ENCODE measurements at regions not wholly inside any gene's neighbourhood (a gene's known extent, or its start where the extent isn't known, plus 50 kb on each side); places are given as distances from the start of the nearest gene placed in this dataset.
"Not testable (repeated sequence)": the region's sequence is repeated elsewhere in the genome, so short reads cannot be mapped to it uniquely, and the experiment has no call there.

DNA sequence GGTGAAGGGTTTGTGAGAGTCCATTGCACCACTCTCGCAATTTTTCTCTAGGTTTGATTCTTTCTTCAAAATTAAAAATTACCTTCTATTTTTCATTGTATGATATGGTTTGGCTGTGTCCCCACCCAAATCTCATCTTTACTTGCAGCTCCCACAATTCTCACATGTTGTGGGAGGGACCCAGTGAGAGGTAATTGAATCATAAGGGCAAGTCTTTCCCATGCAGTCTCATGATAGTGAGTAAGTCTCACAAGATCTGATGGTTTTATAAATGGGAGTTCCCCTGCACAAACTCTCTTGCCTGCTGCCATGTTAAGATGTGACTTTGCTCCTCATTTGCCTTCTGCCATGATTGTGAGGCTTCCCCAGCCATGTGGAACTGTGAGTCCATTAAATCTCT lies 711.2 kb upstream of the AUTS2 start:
- not testable (repeated sequence) for DNase-seq

DNA sequence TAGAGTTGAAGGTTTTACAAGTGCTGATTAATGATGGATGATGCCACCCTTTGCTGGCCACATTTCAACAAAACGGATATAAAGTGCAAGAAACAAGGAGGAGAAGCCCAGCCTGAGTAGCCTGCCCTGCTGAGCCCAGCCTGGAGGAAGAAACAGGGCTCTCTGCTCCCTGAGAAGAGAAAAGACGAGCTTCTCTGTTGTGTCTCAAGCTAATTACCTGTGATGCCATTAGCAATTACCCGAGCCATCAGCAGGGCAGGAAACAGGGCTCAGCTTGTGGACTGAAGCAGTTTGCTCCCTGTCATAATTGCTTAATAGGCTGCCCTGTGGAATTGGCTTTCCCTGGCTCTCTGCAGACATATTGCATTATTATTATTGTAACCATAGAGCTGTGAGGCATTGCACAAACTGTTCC lies 709.3 kb upstream of the AUTS2 start:
- no peak for DNase-seq

DNA sequence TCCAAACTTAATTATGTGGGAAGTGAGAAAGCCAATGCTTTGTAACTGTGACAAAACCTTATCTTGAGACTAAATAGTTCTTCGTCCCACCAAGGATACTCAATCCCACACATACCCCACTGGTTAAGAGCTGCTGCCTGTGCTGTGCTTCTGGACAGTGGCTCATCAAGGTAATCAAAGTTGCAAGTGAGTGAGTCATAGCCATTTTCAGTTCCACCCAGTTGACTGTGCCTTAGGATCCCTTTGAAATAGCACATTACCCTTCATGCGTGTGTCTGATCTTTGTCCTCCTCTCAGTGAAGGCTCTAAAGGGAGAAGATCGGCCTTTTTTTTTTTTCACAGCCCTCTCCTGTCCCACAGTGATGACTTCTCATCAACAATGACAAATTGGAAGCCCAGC lies 706.0 kb upstream of the AUTS2 start:
- DNase-seq, result no peak

DNA sequence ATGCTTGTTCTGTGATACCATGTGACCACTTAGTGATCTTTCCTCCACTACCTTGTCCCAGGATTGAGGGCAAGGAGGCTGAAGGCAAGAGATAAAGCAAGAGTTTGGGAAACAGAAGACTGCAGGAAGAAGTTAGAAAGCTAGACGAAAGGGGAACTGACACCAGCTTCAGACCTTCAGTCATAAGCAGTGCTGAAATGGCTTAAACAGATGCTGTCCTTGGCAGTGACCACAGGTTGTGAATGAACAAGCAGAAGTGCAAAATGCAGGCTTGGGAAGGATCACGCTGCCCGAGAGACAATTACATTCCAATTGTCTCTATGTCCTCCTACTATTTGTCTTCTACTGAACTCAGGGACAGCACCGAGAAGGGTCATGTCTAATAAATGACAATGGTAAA lies 704.9 kb upstream of the AUTS2 start:
- DNase-seq, result no peak

DNA sequence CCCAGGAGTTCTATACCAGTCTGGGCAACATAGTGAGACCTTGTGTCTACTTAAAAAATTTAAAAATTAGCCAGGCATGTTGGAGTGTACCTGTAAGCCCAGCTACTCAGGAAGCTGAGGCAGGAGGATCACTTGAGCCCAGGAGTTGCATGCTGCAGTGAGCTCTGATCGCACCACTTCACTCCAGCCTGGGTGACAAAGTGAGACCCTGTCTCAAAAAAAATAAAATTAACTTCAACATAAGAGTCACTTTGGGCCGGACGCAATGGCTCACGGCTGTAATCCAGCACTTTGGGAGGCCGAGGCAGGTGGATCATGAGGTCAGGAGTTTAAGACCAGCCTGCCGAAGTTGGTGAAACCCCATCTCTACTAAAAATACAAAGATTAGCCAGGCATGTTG lies 699.1 kb upstream of the AUTS2 start:
- not testable (repeated sequence) for DNase-seq

DNA sequence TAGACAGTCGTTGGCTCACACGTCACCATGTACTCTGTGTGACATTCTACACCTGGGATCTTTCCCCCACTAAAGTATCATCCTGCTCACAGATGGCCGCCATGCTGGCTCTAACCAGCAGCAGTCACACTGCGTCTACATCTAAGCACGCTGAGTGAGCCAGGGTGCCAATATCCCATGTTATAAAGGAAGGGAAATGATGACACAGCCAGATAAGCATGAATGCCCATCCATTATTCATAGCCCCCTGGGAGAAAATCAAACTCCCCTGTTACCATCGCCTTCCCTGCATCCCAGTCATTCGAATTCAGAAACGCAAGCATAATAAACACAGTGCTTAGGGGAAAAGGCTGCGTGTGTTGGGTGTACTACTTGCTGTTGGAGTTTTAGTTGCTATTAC lies 698.2 kb upstream of the AUTS2 start:
- DNase-seq, result no peak

DNA sequence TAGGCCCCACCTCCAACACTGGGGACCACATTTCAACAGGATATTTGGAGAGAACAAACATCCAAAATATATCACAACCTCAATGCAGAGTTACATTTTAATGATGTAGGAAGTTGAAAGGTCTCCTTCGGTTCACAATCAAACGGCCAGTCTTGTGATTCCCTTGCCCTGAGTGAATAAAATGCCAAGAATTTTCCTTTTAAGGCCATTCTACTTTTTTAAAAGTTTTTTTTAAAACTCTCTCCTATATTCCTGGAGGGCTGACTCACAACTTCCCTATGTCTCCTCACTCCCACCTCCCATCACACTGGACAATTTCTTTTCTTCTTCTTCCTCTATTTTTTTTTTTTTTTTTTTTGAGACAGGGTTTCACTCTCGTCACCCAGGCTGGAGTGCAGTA lies 693.6 kb upstream of the AUTS2 start:
- DNase-seq, result no peak

DNA sequence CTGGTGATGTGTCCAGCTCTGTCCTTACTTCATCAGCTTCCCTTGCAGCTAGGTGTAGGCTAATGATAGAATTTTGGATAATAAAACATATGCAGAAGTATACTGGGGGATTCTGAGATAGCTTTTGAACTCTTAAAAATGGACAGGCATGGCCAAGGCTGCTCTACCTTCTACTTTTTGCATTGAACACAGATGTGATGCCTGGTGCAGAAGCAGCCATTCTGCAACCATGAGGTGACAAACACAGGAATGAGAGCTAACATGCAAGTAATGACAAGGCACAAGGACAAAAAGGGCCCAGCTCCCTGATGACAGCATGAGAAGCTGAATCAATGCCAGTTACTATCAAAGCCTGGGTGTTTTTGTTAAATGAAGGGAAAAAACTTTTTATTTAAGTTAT lies 686.5 kb upstream of the AUTS2 start:
- DNase-seq, result no peak

DNA sequence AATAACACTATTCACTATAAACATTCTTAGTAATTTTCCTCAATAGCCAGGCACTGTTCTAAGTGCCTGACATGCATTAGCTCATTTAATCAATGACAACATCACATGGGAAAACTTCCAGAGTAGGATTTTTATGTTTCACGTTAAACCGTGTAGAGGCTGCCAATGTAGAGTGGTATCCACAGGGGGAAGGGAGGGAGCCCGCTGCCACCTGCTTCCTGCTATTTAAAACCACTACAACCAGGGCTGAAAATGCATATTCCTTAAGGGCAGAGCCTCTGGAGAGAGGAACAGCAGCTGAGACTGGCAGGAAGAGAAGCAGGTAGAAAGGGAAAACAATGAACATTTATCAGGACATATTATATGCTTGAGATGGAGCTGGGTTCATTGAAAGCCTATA lies 684.3 kb upstream of the AUTS2 start:
- no peak for DNase-seq

DNA sequence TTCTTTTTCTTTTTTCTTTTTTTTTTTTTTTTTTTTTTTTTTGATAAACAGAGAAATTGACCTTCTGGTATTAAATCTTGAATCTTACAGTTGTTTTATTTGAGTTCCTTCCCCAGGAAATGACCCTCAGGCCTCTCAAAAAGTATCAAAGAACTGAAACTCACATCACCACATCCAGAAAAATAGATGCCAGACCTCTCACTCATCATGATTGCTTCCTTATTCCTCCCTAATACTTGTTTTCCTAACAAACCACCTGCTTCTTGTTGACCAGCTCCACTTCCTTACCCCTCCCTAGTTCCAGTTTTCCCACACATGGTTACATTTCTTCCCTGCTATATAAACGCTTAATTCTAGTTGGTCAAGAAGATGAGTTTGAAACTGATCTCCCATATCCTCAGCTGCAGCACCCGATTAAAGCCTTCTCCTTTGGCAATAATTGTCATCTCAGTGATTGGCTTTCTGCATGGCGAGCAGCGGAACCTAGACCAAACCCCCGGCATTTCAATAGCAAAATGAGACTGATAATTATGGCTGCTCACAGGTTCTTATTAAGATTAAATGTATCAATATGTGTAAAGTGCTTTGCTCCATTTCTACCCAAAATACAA lies 681.1 kb upstream of the AUTS2 start:
- no peak for DNase-seq

DNA sequence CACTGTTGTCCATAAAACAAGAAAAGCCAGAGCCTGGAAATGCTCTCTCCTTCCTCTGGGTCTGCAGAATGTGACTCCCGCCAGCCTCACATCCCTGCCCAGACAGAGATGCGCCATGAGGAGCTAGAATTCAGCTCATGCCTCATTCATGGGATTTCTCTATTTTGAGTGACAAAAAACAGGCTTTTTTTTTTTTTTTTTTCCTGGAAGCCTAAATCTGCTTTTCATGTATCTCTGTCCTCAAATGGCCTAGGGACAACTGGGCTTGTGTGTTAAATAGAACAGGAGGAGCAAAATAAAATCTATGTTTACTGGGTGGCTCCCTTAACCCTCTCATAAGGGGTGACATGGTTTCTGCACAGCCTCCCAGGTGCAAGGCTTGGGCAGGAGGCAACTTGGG lies 679.7 kb upstream of the AUTS2 start:
- DNase-seq, result no peak

DNA sequence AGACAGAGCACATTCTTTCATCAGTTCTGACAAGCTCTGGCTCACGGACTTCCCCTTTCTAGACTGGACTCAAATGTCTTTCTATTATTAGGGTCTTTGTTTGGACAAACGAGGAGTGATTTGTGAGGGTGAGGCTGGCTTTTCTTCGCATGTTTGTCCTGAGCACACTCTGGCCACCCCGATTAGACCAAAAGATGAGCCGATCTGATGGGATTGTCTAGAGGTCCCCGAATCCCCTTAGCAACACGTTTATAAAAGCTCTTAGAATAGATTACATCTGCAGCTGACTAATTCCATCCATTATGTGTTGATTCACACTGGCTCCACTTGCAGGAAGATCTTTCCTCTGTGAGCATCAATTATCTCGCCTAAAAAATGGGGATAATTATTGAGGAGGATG lies 675.4 kb upstream of the AUTS2 start:
- no peak for DNase-seq

DNA sequence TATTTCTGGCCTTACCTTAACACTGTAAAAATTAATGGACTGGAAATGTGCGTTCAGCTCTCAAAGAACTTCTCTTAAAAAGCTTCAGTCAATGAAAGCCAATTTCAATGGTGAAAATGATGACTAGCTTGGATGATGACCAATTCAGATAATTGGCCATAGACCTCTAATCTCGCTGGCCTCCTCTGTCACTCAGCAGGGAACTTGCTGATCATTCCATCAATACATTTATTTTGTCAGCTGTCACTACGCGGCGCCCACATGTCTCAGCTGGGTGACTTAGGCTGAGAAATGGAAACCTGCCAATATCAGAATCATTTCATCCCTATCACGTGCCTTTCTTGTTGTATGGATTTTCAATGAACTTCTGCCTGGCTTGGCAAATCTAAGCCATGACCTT lies 673.0 kb upstream of the AUTS2 start:
- no peak for DNase-seq

DNA sequence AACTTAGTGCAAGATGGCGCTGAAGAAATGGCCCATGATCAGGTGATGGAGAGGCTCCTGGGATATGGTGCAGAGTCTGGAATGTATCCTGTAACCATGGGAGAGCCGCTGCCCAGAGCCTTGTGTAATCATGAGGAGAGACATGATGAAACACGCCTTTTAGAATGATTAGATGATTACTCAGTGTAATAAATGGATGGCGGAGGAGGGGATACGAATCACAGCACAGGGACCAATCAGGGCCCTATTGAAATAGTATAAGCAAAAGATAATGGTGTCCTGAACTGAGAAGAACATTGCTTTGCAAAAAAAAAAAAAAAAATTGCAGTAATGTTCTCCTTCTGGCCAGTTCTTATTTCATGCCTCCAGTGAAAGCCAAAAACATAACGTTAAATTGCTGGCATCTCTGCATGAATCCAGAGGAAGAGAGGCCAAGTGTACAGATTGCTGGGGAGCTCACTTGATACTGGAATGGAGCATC lies 668.5 kb upstream of the AUTS2 start:
- no peak for DNase-seq

DNA sequence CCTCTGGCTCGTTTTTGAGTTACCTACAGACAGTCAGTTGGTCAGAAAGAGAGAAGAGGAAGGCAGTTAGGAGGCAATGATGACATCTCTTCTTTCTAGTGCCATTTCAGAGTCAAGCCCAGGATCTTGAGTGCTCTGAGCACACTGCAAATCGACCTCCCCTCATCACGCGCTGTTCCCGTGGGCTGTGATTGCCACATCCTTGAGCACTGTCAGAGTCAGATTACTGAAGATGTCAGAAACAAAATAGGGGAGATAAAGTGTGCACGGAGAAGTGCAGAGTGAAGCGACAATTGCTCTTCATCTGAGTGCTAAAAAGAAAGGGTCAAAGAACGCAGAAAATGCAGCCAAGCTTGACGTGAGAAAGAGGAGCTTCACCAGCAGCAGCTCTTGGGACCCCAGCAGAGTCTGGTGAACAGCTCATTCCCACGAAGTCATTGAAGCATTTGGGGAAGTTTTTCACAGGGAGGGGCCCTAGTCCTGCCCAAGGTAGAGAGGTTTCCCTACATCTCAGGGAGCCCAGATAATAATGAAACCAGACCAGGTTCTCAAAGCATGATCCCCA lies 661.7 kb upstream of the AUTS2 start:
- no peak for DNase-seq

DNA sequence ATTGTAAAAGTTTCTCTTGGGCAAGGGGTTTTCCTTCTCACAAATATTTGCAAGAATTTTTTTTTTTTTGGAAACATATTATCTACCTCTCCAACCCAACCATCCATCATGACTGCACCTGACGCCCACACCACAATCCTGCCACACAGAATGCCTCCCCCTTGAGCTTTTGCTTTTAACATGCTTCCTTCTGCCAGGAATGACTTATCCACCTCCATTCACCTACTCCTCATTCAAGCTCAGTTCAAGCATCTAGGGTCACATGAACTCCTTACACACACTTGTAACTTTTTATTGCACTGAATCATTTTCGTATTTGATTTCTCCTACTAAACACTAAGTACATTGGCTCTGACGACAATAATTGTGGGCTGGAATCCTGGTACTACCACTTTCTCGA lies 660.1 kb upstream of the AUTS2 start:
- DNase-seq, result no peak

DNA sequence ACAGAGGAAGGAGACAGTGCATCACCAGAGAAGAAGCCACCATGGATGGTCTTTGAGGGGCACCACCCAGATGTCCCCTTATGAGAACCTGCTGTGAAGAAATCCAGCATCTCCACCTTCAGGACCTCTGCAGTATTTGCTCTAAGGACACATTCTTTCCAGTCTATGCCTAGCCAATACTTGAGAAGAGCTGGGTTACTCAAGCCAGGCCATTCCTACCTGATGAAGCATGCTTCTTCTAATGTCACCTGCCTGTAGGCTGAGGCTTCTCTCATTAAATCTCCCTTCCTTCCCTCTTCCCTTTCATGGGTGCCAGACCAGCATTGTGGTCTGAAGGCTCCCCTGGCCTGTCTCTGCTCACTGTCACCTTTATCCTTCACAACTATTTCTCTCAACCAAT lies 654.5 kb upstream of the AUTS2 start:
- DNase-seq, result no peak

DNA sequence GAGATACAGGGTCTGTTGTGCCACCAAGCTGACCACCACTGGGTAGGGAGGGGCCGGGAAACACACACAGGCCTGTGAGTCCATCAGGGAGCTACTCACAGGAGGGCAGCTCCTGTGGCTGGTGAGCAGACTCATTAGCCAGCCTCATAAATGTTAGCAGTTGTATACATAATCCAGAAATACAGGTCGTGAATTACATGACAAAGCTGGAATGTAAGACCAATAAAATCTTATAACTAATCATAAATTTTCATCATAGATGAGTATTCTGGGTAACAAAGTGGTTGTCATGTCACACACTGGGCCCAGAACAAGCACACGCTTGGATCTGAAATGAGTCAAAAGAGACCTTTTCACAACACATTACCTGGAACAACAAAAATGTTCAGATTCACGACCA lies 642.6 kb upstream of the AUTS2 start:
- no peak for DNase-seq

DNA sequence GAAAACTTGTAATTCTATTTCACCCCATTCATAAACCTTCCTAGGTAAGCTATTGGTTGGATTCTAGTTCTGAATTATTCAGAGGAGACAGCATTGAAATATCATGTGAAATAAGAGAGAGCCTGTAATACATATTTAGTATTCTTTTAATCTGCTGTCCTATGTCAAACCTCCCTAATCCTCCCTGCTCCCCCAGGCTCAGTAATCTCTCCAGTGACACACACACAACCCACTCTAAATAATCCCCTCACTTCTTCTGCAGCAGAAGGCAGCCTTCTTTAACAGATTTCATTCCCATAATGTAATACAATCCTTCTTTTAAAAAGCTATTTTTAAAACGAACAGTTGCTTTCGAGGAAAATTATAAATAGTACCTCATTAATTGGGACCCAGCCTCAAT lies 639.7 kb upstream of the AUTS2 start:
- no peak for DNase-seq

DNA sequence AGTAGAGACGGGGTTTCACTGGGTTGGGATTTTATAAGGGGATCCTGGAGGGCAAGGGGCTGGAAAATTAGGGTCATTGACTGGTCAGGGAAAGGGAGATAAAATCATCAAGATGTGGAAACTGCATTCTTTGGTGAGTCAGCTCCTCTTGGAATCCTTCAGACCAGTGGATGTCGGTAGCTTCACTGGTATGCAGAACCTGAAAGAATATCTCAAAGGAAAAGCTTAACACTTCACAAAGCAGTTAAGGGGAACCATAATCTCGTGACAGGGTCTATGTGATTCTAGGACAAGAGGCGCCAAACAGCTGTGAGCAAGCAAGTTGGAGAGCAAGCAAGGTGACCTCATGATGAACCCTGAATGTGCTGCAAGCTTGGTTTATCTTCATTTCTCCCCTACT lies 634.7 kb upstream of the AUTS2 start:
- DNase-seq, result no peak

DNA sequence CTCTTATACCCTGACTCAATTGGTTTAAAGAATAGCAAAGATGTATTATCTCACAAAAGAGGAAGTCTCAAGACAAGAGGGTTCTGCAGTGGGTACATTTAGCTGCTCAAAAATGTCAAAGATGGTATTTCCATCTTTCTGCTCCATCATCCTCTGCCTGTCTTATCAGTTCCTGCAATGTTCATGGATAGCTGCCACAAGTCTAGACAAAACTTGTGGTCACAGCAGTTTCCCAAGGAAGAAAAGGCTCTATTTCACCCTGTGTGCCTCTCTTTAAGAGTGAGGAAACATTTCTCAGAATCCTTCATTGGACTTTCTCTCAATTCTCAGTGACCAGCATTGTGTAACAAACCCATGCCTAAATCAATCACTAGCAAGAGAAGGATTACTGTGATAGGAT lies 634.2 kb upstream of the AUTS2 start:
- DNase-seq, result no peak

DNA sequence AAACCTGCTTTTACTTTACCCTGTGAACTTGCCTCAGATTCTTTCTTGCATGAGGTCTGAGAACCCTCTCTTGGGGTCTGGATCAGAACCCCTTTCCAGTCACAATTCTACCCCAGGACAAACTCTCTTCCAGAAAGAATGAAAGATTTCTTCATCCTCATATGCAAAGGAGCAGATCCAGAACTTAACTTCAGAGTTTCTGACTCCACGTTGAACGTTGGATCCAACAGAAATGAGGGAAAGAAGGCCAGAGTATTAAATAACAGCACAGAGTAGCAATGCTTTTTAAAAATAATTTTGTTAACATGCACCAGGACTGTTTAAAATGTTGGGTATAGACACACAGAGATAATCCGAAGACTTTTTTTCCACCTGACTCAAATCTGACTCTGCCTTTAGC lies 632.9 kb upstream of the AUTS2 start:
- no peak for DNase-seq

DNA sequence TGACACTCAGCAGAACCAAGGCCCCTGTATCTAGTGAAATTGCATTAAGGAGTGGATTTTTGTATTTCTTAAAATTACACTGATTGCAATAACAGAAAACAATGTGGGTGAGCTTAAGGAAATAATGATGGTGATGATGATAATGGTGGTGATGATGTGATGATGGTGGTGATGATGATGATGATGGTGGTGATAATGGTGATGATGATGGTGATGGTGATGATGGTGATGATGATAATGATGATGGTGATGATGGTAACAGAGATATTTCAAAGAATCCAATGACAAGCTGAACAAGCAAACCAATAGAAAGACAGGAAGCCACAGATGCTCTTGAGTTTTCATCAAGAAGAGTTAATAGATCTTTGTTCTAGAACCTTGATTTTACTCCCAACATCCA lies 630.7 kb upstream of the AUTS2 start:
- no peak for DNase-seq

DNA sequence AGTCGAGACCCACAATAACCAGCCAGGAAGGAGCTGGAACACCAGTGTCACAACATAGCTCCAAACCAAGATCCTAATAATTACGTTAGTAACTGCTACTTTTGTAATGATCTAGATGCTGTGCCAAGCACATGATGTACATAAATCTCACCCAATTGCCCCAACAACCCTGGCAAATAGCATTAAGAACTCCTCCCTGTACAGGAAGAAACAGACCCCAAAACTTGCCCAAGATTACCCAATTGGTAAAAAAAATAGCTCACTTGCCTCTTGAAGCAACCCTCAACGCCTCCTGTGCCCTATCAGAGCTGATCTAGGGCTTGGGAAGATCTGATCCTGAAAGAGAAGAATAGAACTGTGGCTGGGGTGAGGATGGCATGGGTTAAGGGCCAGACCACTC lies 628.7 kb upstream of the AUTS2 start:
- no peak for DNase-seq

DNA sequence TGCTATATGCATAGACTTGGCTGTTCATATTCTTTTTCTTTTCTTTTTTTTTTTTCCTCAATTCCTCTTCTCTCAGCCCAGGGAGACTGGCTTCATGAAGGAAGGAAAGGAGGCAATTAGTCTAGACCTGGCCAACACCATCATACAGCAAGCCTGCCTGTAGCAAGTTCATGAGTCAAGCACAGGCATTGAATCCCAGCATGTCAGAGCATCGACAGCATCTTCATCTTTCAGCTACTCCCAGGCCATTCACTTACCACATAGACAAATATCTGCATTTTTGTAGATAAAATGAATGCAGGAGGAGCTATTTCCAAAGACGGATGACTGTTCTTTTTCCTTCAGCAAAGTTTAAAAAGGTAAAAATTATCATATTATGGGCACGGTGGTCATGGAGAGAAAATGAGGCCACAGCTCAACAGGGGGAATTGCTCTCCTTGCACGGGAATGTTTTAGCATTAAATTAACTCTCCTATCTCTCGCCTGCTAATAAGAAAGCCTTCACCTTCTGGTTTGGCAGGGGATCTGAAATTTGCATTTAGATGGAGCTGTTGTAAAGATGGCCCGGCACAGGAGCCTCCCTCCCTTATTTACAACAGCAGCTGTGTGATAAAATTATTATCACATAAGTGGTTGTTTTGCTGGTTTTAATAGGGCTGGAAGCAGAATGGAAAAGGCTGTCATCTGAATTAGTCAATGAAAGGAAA lies 626.5 kb upstream of the AUTS2 start:
- no peak for DNase-seq

Data from NK-92 treated with Interleukin-12 subunit alpha and Interleukin-12 subunit beta, amount 100 ng/mL, for 24 hours (cell line).